Right lobe of liver (tissue), 6 donors: ENCODE measurements at regions not wholly inside any gene's neighbourhood (a gene's known extent, or its start where the extent isn't known, plus 50 kb on each side); places are given as distances from the start of the nearest gene placed in this dataset.

ENCODE experiments used
- ATAC-seq, 4 donors: fragments of 200-7000 bp; cut with Tn5 transposase; one replicate each; pipeline ENCODE4 v1.9.1; 2020; ENCODE audit warnings: mild to moderate bottlenecking in 4 of 4, moderate library complexity in 4 of 4
- DNase-seq, 3 donors: peaks; one replicate each; pipeline ENCODE4 v3.0.0-alpha.2; 2020
- H3K27ac ChIP-seq, 3 donors: fragments of 200-600 bp; one replicate each; pipeline ENCODE4 v1.8.0; 2022
- H3K27me3 ChIP-seq, 2 donors: fragments of 200-600 bp; one replicate each; pipeline ENCODE4 v1.8.0; 2022
- H3K36me3 ChIP-seq, 4 donors: fragments of 200-600 bp; sonication (generic) in 1 of 4; one replicate each; pipeline versions ENCODE4 v1.5.1 to v1.8.0; 2017 to 2022; ENCODE audit warnings: control low read depth in 1 of 4
- H3K4me1 ChIP-seq, 4 donors: fragments of 200-600 bp; sonication (generic) in 1 of 4; one replicate each; pipeline versions ENCODE4 v1.5.1 to v1.8.0; 2017 to 2022; ENCODE audit warnings: control low read depth in 1 of 4
- H3K4me3 ChIP-seq, 3 donors: fragments of 200-600 bp; one replicate each; pipeline ENCODE4 v1.8.0; 2022
- H3K9me3 ChIP-seq, 4 donors: fragments of 200-600 bp; sonication (generic) in 1 of 4; one replicate each; pipeline versions ENCODE4 v1.5.1 to v1.8.0; 2017 to 2022; ENCODE audit warnings: control low read depth in 1 of 4
- POLR2A ChIP-seq: fragments of 450-650 bp; IDR thresholded peaks from one replicate; pipeline ENCODE4 v1.6.1; 2017; ENCODE audit warnings: antibody characterized with exemption, mild to moderate bottlenecking
- whole genome bisulfite sequencing: methylation state at CpG from one replicate; pipeline ENCODE4 v1.1.6; 2018; ENCODE audit warnings: low coverage, low lambda C conversion rate; ENCODE audit not compliant: insufficient coverage; ENCODE audit errors: missing lambda C conversion rate; 5-methylcytosine and 5-hydroxymethylcytosine counted together
- intact Hi-C, 2 donors: fragments of 100-400 bp; cut with DNase I; formaldehyde crosslinking; loops; one replicate each; pipeline versions ENCODE4 v1.11.2 to v1.14.1; 2022
- TF ChIP-seq, protein P1 (sequence below), 4 donors: fragments of 200-600 bp in 3 of 4; fragments of 450-650 bp in 1 of 4; IDR thresholded peaks; one replicate each; pipeline versions ENCODE4 v1.5.1 to v1.8.0; 2016 to 2022; ENCODE audit warnings: antibody characterized with exemption in 4 of 4, mild to moderate bottlenecking in 2 of 4
- donor health status: DM: no; HTN: yes; CAD: no.
- donor health status: DM: no; HTN: no; CAD: no.
- donor health status: DM: no; HTN: no; CAD: no.
- donor health status: DM: no; HTN: yes; CAD: no.
- donor health status: DM: no; HTN: yes; CAD: no.

DNA sequence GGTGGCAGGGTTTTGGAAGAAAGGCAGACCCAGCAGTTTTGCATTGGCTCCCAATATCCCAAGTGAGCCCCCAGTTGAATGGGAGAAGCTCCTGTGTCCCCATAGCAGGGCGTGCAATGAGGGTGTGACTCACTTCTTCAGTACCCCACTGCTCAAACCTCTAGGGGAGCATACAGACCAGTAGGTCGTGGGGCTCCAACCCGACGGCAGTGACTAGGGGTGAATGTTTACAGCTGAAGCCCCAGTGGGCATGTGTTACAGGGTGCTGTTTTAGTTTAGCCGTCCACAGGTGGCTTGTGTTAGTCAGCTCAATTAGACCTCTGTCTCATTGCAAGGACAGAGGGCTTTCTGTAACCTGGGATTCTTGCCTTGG is 564.5 kb upstream of the CNTN5 start:
- DNase-seq (no peak), ATAC-seq (no peak)
- intact Hi-C loops, result no loop called here
- H3K4me3 ChIP-seq, result no peak overlapping the region
- no peak overlapping the region for H3K27ac ChIP-seq
- H3K9me3 ChIP-seq, result no peaks in the 10 kb centered on the region
- WGBS, result 20% methylated on average over 1 of the region's 5 CpGs
- no peak for TF ChIP-seq POLR2A
- TF ChIP-seq, protein P1, sequence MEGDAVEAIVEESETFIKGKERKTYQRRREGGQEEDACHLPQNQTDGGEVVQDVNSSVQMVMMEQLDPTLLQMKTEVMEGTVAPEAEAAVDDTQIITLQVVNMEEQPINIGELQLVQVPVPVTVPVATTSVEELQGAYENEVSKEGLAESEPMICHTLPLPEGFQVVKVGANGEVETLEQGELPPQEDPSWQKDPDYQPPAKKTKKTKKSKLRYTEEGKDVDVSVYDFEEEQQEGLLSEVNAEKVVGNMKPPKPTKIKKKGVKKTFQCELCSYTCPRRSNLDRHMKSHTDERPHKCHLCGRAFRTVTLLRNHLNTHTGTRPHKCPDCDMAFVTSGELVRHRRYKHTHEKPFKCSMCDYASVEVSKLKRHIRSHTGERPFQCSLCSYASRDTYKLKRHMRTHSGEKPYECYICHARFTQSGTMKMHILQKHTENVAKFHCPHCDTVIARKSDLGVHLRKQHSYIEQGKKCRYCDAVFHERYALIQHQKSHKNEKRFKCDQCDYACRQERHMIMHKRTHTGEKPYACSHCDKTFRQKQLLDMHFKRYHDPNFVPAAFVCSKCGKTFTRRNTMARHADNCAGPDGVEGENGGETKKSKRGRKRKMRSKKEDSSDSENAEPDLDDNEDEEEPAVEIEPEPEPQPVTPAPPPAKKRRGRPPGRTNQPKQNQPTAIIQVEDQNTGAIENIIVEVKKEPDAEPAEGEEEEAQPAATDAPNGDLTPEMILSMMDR (IDR thresholded peaks at IDR 0.05), result no peak
- no peaks in the 10 kb centered on the region for H3K4me1 ChIP-seq
- no peaks in the 10 kb centered on the region for H3K27me3 ChIP-seq
- no peaks in the 10 kb centered on the region for H3K36me3 ChIP-seq

DNA sequence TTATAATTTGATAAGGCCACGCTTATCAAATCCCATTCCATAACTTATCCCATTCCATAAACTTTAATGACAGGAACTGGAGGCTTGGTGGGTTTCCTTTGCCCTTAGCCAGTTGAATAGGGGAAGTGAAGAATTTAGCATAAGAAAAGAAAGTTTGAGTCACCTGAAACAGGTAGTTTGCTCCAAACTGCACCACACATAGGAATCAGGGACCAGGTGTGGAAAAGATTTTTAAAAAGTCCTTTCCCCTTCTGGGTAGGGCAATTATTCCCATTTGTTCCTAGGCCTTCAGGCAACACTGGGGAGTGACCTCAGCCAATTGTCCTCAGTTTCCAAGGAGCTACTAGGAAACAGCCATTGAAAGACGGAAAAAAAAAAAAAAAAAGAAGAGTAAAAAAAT is 525.7 kb upstream of the CNTN5 start:
- H3K9me3 ChIP-seq, result no peaks in the 10 kb centered on the region
- no peak for TF ChIP-seq POLR2A
- TF ChIP-seq, protein P1 (IDR thresholded peaks at IDR 0.05), result no peak
- no peaks in the 10 kb centered on the region for H3K27me3 ChIP-seq
- DNase-seq (no peak), ATAC-seq (no peak)
- no peaks in the 10 kb centered on the region for H3K4me1 ChIP-seq
- H3K4me3 ChIP-seq, result no peak overlapping the region
- intact Hi-C loops, result no loop called here
- no peaks in the 10 kb centered on the region for H3K36me3 ChIP-seq
- H3K27ac ChIP-seq, result no peak overlapping the region
- 56% methylated on average over 1 of the region's 2 CpGs for WGBS

DNA sequence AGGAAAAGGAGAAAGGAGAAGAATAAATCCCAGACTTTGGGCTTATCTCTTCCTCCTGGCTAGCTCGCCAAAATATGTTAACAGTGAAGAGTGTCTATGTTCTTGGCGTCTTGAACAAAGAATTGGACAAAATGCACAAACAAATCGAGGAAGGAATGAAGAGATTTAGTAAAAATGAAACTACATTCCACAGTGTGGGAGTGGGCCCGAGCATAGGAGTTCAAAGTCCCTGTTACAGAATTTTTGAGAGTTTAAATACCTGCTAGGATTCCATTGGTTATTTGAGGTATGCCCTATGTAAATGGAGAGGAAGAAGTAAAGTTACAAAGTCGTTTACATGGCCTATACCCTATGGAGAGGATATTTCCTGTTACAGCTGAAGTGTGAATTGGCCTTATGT is 525.1 kb upstream of the CNTN5 start:
- H3K4me3 ChIP-seq, result no peak overlapping the region
- no peaks in the 10 kb centered on the region for H3K27me3 ChIP-seq
- ATAC-seq (no peak), DNase-seq (no peak)
- intact Hi-C loops, result no loop called here
- TF ChIP-seq POLR2A, result no peak
- TF ChIP-seq, protein P1 (IDR thresholded peaks at IDR 0.05), result no peak
- H3K4me1 ChIP-seq, result no peaks in the 10 kb centered on the region
- H3K9me3 ChIP-seq, result no peaks in the 10 kb centered on the region
- 24% methylated on average over 5 of the region's 5 CpGs for WGBS
- H3K36me3 ChIP-seq, result no peaks in the 10 kb centered on the region
- H3K27ac ChIP-seq, result no peak overlapping the region

DNA sequence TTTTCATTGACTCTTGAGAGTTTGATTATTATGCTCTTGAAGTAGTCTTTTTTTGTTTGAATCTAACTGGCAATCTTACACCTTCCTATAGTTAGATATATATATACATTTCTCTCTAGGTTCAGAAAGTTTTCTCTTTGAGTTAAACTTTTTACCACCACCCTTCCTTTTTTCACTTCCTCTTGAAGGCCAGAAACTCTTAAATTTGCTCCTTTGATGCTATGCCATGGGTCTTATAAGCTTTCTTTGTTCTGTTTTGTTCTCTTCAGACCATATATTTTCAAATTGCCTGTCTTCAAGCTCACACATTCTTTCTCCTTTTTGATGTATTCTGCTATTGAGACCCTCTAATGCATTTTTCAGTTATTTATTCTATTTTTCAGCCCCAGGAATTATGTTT is 513.5 kb upstream of the CNTN5 start:
- TF ChIP-seq, protein P1 (IDR thresholded peaks at IDR 0.05), result no peak
- TF ChIP-seq POLR2A, result no peak
- no peaks in the 10 kb centered on the region for H3K4me1 ChIP-seq
- DNase-seq, result no peak
- no peaks in the 10 kb centered on the region for H3K9me3 ChIP-seq
- no peaks in the 10 kb centered on the region for H3K27me3 ChIP-seq
- H3K36me3 ChIP-seq, result no peaks in the 10 kb centered on the region
- no peak for ATAC-seq
- intact Hi-C loops, result no loop called here
- H3K27ac ChIP-seq, result no peak overlapping the region
- H3K4me3 ChIP-seq, result no peak overlapping the region

DNA sequence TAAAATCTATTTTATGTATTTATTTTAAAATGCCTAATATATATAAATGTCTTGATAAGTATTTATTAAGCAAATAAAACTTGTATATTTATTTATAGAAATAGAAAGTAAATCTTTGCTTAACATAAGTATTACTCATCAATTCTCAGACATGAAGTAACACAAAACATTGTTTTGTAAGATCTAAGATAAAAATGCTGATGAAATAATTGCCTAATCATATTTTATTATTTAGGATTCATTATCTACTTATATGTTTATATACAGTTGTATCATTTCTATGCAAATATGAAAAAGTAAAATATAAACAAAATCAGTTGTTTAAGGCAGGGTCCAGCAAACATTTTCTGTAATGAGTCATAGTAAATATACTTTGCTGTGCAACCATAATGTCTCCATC is 507.8 kb upstream of the CNTN5 start:
- DNase-seq, result no peak
- no peaks in the 10 kb centered on the region for H3K9me3 ChIP-seq

More for the DNA sequence above, 507.8 kb upstream of the CNTN5 start:
- Histone ChIP-seq H3K4me1 (no peaks in the 10 kb centered on the region), H3K27me3 (no peaks in the 10 kb centered on the region), H3K4me3 (no peak overlapping the region), H3K27ac (no peak overlapping the region), H3K36me3 (no peaks in the 10 kb centered on the region)
- intact Hi-C loops, result no loop called here
- TF ChIP-seq, protein P1 (IDR thresholded peaks at IDR 0.05), result no peak
- TF ChIP-seq POLR2A, result no peak
- no peak for ATAC-seq
